NCI-H2227 (cell line): ENCODE measurements at regions not wholly inside any gene's neighbourhood (a gene's known extent, or its start where the extent isn't known, plus 50 kb on each side); places are given as distances from the start of the nearest gene placed in this dataset.
"Not testable (repeated sequence)": the region's sequence is repeated elsewhere in the genome, so short reads cannot be mapped to it uniquely, and the experiment has no call there.

Experiments used
- DNase-seq: peaks from one replicate; lab custom pipeline; 2025; ENCODE audit not compliant: unreplicated experiment; lab: John Stamatoyannopoulos, UW

GRCh38 chr5:38149815-38150195 is 108.6 kb upstream of the EGFLAM start:
- DNase-seq: no peak

GRCh38 chr5:38148021-38148625 is 110.2 kb upstream of the EGFLAM start:
- no peak for DNase-seq

- no peak for DNase-seq
These were observed 115.0 kb upstream of the EGFLAM start for GRCh38 chr5:38143384-38143783.

- no peak for DNase-seq
These were observed 116.7 kb upstream of the EGFLAM start for GRCh38 chr5:38141665-38142064.

- DNase-seq: no peak
These were observed 119.8 kb upstream of the EGFLAM start for GRCh38 chr5:38138574-38138973.

GRCh38 chr5:38135486-38136039 is 122.8 kb upstream of the EGFLAM start:
- no peak for DNase-seq

- no peak for DNase-seq
These were observed 123.5 kb upstream of the EGFLAM start for GRCh38 chr5:38134810-38135209.

GRCh38 chr5:38134294-38134693 is 124.1 kb upstream of the EGFLAM start:
- not testable (repeated sequence) for DNase-seq

GRCh38 chr5:38131686-38132085 is 126.7 kb upstream of the EGFLAM start:
- DNase-seq: no peak

GRCh38 chr5:38124321-38124720 is 134.0 kb upstream of the EGFLAM start:
- no peak for DNase-seq

- no peak for DNase-seq
These were observed 136.9 kb upstream of the EGFLAM start for GRCh38 chr5:38121420-38121819.

- DNase-seq: no peak
These were observed 138.5 kb upstream of the EGFLAM start for GRCh38 chr5:38119836-38120235.

GRCh38 chr5:38117784-38118479 is 140.4 kb upstream of the EGFLAM start:
- DNase-seq: no peak

GRCh38 chr5:38115318-38115827 is 143.0 kb upstream of the EGFLAM start:
- no peak for DNase-seq

GRCh38 chr5:38113880-38114279 is 144.5 kb upstream of the EGFLAM start:
- no peak for DNase-seq

- no peak for DNase-seq
These were observed 144.9 kb upstream of the EGFLAM start for GRCh38 chr5:38113456-38113855.

GRCh38 chr5:38112938-38113337 is 145.4 kb upstream of the EGFLAM start:
- DNase-seq: no peak

GRCh38 chr5:38110130-38110529 is 148.2 kb upstream of the EGFLAM start:
- DNase-seq: no peak

GRCh38 chr5:38107096-38107495 is 151.3 kb upstream of the EGFLAM start:
- DNase-seq: no peak

- no peak for DNase-seq
These were observed 152.6 kb upstream of the EGFLAM start for GRCh38 chr5:38105801-38106200.

GRCh38 chr5:38105231-38105570 is 153.2 kb upstream of the EGFLAM start:
- DNase-seq: no peak

- no peak for DNase-seq
These were observed 153.7 kb upstream of the EGFLAM start for GRCh38 chr5:38104497-38105230.
